GM19438 (cell line): ENCODE measurements at regions not wholly inside any gene's neighbourhood (a gene's known extent, or its start where the extent isn't known, plus 50 kb on each side); places are given as distances from the start of the nearest gene placed in this dataset.
"Not testable (repeated sequence)": the region's sequence is repeated elsewhere in the genome, so short reads cannot be mapped to it uniquely, and the experiment has no call there.

ENCODE experiments used
- ATAC-seq: cut with Tn5 transposase; IDR thresholded peaks from one replicate; pipeline ENCODE4 v1.9.1; 2021; ENCODE audit warnings: low read depth; ENCODE audit not compliant: unreplicated experiment

DNA sequence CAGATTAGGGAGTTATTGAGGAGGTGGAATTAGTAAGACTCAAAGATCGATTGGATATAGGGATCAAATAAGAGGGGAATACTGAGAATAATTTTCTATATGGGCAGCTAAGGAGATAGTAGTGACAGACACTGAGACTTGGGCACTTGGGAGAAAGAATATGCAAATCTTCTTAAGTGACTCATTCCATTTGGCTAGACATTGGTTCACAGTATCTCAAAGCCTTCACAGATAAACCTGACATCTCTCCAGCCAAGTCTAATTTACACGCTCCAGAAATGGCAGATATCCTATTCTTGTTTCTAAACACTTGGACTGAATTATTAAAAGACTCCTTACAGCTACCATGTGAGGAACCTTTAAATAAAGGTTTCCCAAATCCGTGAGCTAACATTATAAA, 104.6 kb upstream of the ADAMTS9 start:
- no peak for ATAC-seq

GRCh38 chr3:64789111-64789510, 101.3 kb upstream of the ADAMTS9 start:
- ATAC-seq, result no peak

- ATAC-seq, result no peak
Observed at GRCh38 chr3:64783200-64783599, 95.4 kb upstream of the ADAMTS9 start.

DNA sequence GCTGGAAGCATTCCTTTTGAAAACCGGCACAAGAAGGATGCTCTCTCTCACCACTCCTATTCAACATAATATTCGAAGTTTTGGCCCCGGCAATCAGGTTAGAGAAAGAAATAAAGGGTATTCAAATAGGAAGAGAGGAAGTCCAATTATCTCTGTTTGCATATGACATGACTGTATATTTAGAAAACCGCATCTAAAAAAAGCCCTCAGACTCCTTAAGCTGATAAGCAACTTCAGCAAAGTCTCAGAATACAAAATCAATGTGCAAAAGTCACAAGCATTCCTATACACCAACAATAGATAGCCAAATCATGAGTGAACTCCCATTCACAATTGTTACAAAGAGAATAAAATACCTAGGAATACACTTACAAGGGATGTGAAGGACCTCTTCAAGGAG, 93.1 kb upstream of the ADAMTS9 start:
- ATAC-seq, result not testable (repeated sequence)

DNA sequence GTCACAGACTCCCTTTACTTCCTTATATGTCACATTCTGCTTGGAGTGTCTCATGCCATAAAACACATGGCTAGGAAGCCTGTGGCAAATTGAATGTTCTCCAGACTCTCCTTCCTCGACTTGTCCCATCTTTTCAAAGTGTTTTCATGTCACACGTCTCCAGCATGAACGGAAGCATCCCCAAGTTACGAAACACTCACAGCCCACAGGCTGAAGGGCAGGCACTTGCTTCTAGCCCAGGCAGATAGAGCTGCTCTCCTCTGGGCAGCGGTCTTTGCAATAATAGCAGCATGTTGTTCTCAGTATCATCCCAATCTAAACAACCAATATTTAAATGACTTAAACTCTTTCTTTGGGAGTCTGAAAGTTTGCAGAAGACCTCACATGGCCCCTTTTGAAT, 85.3 kb upstream of the ADAMTS9 start:
- no peak for ATAC-seq

GRCh38 chr3:64766440-64766839, 78.6 kb upstream of the ADAMTS9 start:
- ATAC-seq, result no peak

GRCh38 chr3:64765947-64766346, 78.1 kb upstream of the ADAMTS9 start:
- ATAC-seq, result no peak

DNA sequence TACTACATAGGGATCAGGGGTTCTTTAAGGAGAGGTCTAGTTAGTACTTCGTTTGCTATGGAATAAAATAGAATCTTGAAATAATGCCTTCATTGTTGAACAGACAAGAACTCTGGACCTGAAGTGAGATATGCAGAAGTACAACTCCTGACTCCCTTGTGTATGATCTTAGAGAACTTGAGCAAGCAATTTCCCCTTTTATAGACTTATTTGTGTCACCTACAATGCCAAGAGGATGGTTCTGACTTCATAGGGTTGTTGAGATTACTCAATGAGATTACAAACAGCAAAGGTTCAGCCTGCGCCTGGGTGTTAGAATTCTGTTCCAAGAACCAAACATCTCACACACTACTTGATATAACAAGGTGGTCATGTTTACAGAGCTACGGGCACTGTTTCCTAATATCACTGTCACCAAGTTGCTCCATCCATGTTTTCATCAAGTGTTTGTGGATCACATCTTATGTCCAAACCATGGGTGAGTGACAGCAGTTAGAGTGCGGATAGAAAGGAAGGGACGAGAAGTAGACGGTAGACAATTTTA, 76.7 kb upstream of the ADAMTS9 start:
- ATAC-seq, result no peak

DNA sequence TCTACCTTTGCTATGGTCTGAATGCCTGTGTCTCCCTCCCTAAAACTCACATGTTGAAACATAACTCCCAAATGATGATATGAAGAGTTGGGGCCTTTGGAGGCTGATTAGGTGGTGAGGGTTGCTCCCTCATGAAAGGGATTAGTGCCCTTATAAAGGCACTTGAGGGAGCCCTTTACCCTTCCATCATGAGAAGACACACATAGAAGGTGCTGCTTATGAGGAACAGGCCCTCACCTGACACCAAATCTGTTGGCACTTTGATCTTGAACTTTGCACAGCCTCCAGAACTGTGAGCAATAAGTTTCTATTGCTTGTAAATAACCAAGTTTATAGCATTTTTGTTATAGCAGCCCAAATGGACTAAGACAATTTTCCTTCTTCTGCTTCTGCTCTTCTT, 76.2 kb upstream of the ADAMTS9 start:
- ATAC-seq, result no peak

- no peak for ATAC-seq
Observed at GRCh38 chr3:64761729-64762128, 73.9 kb upstream of the ADAMTS9 start.

DNA sequence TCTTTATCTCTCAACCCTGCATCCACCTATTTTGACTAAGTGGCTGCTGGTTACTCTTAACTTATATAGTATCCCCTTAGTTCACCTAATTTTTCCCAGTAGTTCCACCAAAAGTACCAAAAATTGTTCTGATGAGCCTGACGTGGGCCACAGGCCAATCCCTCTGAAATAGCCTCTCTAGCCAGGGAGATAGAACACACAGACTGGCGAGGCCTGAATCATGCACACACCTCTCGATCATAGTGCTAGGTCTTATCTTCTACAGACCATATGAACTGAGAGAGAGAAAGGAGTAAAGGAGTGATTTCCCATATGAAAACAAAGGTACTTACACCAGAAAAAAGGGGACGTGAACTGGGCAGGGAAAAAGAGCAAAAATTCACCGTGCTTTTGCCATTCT, 72.5 kb upstream of the ADAMTS9 start:
- no peak for ATAC-seq

GRCh38 chr3:64759811-64760210, 72.0 kb upstream of the ADAMTS9 start:
- ATAC-seq, result no peak

DNA sequence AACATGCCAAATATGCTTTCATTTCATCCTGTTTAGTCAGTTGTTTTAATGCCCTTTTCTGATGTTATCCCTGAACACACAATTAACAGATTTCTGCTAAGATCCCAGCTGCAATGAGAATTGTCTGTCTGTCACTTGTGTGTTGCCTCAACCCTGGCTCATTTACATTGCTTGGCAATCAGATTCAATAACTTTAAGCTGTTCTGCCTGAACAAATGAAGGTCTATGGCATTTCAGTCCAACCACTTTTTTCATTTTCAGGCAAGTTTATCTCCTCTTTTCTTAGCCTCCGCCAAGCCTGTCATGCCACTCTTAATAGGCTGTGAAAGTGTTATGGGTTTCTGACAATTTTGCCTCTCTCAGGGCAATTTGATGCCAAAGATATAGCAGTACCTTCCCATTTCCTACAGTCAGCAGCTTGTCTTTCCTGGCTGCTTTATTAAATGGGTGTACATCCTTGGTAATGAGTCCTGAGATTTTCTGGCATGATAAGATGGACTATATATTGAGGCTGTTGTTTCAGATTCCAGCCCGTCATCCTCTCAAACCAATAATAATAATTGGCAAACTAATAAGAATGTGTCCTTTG, 68.7 kb upstream of the ADAMTS9 start:
- ATAC-seq, result no peak

- no peak for ATAC-seq
Observed at GRCh38 chr3:64748244-64748904, 60.6 kb upstream of the ADAMTS9 start.

DNA sequence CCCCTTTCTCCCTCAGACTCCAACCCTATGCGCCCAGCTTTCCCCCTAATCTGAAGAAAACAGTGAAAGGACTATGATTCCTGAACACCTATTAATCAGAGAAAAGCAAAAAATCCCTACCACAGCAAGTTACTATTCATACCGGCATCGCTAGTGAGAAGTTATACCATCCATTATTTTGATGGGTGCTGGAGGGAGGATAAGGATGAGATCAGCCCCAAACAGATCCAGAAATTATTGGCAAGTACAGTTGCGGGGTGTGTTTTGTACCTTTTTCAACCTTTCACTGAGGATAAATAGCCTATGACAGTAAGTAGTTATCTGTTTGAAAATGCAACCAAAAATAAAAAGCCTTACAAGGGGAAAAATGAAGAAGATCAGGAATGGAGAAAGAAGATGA, 59.9 kb upstream of the ADAMTS9 start:
- no peak for ATAC-seq

DNA sequence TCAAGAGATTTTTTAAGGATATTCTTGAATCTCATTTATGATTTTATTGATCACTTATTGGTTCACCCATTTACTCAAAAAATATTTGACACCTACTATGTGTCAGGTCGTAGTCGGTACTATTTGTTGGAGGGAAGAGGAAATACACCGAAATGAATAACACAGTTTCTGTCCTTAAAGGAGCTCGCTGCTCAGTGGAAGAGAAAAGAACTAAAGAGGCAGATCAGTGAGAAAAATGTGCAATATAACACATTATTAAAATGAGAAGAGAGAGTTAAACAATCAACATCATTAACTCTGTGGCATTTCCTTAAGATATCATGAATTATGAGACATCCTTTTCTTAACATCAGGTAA, 56.1 kb upstream of the ADAMTS9 start:
- no peak for ATAC-seq

- no peak for ATAC-seq
Observed at GRCh38 chr3:64743156-64743886, 55.5 kb upstream of the ADAMTS9 start.

- no peak for ATAC-seq
Observed at GRCh38 chr3:64741341-64741740, 53.5 kb upstream of the ADAMTS9 start.

DNA sequence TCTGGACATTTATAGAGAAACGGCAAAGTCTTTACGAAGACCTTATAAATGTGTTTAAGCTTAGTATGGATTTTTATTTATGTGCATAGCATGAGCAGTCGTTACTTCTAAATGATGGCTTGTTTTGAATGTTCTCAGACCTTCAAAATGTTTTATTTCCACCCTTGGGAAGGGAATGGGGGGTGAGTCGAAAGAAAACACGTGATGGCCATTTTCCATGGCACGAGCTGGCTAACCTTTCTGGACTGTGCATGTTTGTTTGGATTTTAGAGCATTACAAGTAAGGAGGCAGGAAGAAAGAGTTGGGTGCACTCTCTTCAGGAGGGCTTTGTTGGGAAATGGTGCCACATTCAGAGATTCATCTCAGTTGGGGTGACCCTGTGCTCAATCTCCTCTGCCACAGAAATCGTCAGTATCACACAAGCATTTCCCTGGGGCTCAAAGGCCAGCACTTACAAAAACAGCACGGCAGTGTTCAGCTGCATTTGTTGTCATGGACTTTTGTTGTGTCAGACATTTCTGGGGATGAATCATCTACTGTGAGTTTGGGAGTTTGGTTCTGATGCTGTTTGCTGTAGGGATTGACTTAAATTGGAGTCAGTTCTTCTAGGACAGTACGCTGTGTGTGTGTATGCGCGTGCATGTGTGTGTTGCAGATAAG, 52.3 kb upstream of the ADAMTS9 start:
- no peak for ATAC-seq
